CD4-positive, alpha-beta memory T cell (primary cell): ENCODE measurements at regions not wholly inside any gene's neighbourhood (a gene's known extent, or its start where the extent isn't known, plus 50 kb on each side); places are given as distances from the start of the nearest gene placed in this dataset.

ENCODE experiments used
- CTCF ChIA-PET: fragments of 350-600 bp; sonication (Branson Sonifier 250); formaldehyde crosslinking; loops from one replicate; lab custom pipeline; 2021; ENCODE audit warnings: inconsistent platforms; ENCODE audit not compliant: partially characterized antibody; lab: Charles Lee
- POLR2A ChIA-PET: fragments of 350-600 bp; sonication (Branson Sonifier 250); formaldehyde crosslinking; loops from one replicate; lab custom pipeline; 2021; ENCODE audit not compliant: partially characterized antibody; lab: Charles Lee
- DNase-seq, 5 donors: peaks; one replicate each; pipeline versions ENCODE4 v3.0.0 to v3.0.0-alpha.2; 2020 to 2022; ENCODE audit warnings: mixed read lengths in 1 of 5
- H3K27ac ChIP-seq: one replicate; pipeline ENCODE4 v1.7.0; 2013; ENCODE audit warnings: low read depth, low read length
- H3K27me3 ChIP-seq: 2 replicates; pipeline ENCODE4 v1.7.0; 2013; ENCODE audit warnings: mild to moderate bottlenecking, low read length, moderate library complexity; ENCODE audit not compliant: insufficient read depth
- H3K36me3 ChIP-seq: 2 replicates; pipeline ENCODE4 v1.7.0; 2013; ENCODE audit warnings: mild to moderate bottlenecking, low read length, moderate library complexity; ENCODE audit not compliant: insufficient read depth
- H3K4me1 ChIP-seq: 2 replicates; pipeline ENCODE4 v1.7.0; 2013; ENCODE audit warnings: mild to moderate bottlenecking, low read length, moderate library complexity; ENCODE audit not compliant: insufficient read depth
- H3K4me3 ChIP-seq, 2 donors: one replicate each; pipeline ENCODE4 v1.7.0; 2013; ENCODE audit warnings: low read length in 2 of 2, mild to moderate bottlenecking in 1 of 2
- H3K9me3 ChIP-seq, 2 donors: one replicate each; pipeline ENCODE4 v1.7.0; 2013; ENCODE audit warnings: low read length in 2 of 2, control low read depth in 1 of 2; ENCODE audit not compliant: control insufficient read depth in 1 of 2
- H3K27ac Mint-ChIP-seq, 7 donors: one replicate each; pipeline ENCODE4 v1.8.0; 2020 to 2021; ENCODE audit warnings: mixed read lengths in 7 of 7, mild to moderate bottlenecking in 6 of 7, inconsistent platforms in 3 of 7, moderate library complexity in 3 of 7
- H3K27me3 Mint-ChIP-seq, 2 donors: one replicate each; pipeline ENCODE4 v1.8.0; 2020 to 2021; ENCODE audit warnings: mixed read lengths in 2 of 2
- H3K36me3 Mint-ChIP-seq, 2 donors: one replicate each; pipeline ENCODE4 v1.8.0; 2020 to 2021; ENCODE audit warnings: mixed read lengths in 2 of 2, inconsistent platforms in 1 of 2, mild to moderate bottlenecking in 1 of 2
- H3K4me1 Mint-ChIP-seq, 4 donors: one replicate each; pipeline ENCODE4 v1.8.0; 2020 to 2021; ENCODE audit warnings: mixed read lengths in 4 of 4, mild to moderate bottlenecking in 1 of 4
- H3K4me3 Mint-ChIP-seq, 8 donors: one replicate each; pipeline ENCODE4 v1.8.0; 2020 to 2021; ENCODE audit warnings: mixed read lengths in 8 of 8, mild to moderate bottlenecking in 7 of 8, moderate library complexity in 6 of 8, inconsistent platforms in 3 of 8
- H3K9me3 Mint-ChIP-seq, 8 donors: one replicate each; pipeline ENCODE4 v1.8.0; 2020 to 2021; ENCODE audit warnings: mixed read lengths in 8 of 8, mild to moderate bottlenecking in 5 of 8, inconsistent platforms in 3 of 8, moderate library complexity in 1 of 8
- intact Hi-C: fragments of 100-400 bp; cut with micrococcal nuclease; formaldehyde crosslinking; loops from one replicate; pipeline ENCODE4 v1.15.1; 2023

DNA sequence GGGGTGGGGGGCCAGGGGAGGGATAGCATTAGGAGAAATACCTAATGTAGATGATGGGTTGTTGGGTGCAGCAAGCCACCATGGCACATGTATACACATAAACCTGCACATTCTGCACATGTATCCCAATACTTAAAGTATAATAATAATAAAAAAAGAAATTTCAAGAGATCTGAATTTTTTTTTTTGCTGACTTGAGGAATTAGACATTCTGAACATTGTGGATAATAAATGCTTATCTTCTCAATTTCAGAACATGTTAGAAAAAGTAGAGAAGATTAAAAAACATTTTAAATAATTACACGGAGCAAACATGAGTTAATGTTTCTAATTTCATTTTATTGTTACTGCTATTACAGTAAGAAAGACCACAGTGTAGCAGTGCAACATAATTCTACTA lies 230.4 kb downstream of the DTHD1 start:
- Mint-ChIP-seq H3K4me3 (no peak overlapping the region), H3K9me3 (peaks cover 0 to 3% (median under 1%) of the 10 kb centered on the region in 8 donors), H3K4me1 (no peaks in the 10 kb centered on the region), H3K27ac (no peak overlapping the region), H3K36me3 (no peaks in the 10 kb centered on the region), H3K27me3 (peaks cover 0 to 2% of the 10 kb centered on the region in 2 donors)
- POLR2A ChIA-PET = no interaction called here
- DNase-seq = no peak
- no peak overlapping the region for H3K4me3 ChIP-seq
- no peak overlapping the region for H3K27ac ChIP-seq
- H3K9me3 ChIP-seq = no peaks in the 10 kb centered on the region
- intact Hi-C loops = no loop called here
- H3K4me1 ChIP-seq = no peaks in the 10 kb centered on the region
- CTCF ChIA-PET = no interaction called here
- no peaks in the 10 kb centered on the region for H3K27me3 ChIP-seq
- H3K36me3 ChIP-seq = no peaks in the 10 kb centered on the region

DNA sequence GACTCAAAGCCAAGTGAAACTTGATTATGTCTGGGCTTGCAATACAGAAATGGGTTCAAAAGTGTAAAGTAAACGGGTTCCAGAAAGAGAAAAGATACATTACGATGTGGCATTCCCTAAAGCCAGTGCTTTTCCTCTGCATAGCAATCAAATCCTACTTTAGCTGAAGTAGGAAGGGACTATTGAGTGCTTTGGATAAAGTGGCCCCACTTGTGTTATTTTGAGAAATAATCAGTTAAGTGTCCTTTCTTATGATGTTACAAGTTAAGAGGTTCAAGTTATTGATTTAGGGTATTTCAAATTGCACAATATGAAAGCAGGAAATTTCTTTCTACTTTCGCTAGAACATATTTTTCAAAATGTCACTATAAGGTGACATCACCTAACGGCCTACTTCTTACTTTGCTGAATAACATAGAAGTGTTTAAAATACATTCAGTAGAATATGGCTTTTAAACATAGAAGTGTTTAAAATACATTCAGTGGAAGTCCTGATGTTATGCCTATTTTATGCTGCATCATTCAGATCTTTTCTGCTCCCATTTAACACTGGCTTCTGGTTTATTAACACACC lies 235.2 kb downstream of the DTHD1 start:
- H3K27ac ChIP-seq = no peak overlapping the region
- H3K9me3 Mint-ChIP-seq = peaks cover 0 to 5% (median 0%) of the 10 kb centered on the region in 8 donors
- no peak overlapping the region for H3K4me3 ChIP-seq
- no peaks in the 10 kb centered on the region for H3K4me1 ChIP-seq
- H3K36me3 ChIP-seq = no peaks in the 10 kb centered on the region
- DNase-seq = no peak
- no peaks in the 10 kb centered on the region for H3K4me1 Mint-ChIP-seq
- H3K36me3 Mint-ChIP-seq = no peaks in the 10 kb centered on the region
- intact Hi-C loops = no loop called here
- CTCF ChIA-PET = no interaction called here
- H3K4me3 Mint-ChIP-seq = no peak overlapping the region
- POLR2A ChIA-PET = no interaction called here
- no peak overlapping the region for H3K27ac Mint-ChIP-seq
- H3K27me3 ChIP-seq = no peaks in the 10 kb centered on the region
- no peaks in the 10 kb centered on the region for H3K9me3 ChIP-seq
- peaks cover 3 to 4% of the 10 kb centered on the region in 2 donors for H3K27me3 Mint-ChIP-seq

DNA sequence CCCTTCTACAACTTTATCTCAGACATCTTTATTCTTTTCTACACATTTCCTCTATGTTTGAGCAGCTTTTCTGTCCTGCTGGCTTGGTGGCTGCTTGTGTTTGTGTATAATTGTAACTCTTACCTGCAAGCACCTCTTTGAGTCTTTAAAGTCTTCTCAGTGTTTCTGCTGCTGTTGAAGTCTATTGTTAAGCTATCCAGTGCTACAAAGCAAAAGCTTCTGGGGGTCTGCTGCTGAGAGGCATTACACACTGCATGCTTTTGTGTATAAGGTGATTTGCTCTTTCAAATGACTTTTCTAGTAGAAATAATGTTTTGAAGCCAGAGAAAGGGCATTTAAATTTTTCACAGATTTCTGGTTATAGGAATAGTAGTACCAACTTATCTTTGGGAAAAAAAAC lies 241.8 kb downstream of the DTHD1 start:
- Mint-ChIP-seq H3K4me1 (no peaks in the 10 kb centered on the region), H3K4me3 (no peak overlapping the region), H3K36me3 (no peaks in the 10 kb centered on the region), H3K27me3 (peaks cover 0 to 4% of the 10 kb centered on the region in 2 donors), H3K27ac (no peak overlapping the region), H3K9me3 (peaks cover 0 to 20% (median 13%) of the 10 kb centered on the region in 8 donors)
- H3K9me3 ChIP-seq = peaks cover 0 to 8% of the 10 kb centered on the region in 2 donors
- H3K36me3 ChIP-seq = no peaks in the 10 kb centered on the region
- DNase-seq = no peak
- no peaks in the 10 kb centered on the region for H3K27me3 ChIP-seq
- H3K4me3 ChIP-seq = no peak overlapping the region
- intact Hi-C loops = no loop called here
- CTCF ChIA-PET = no interaction called here
- H3K4me1 ChIP-seq = no peaks in the 10 kb centered on the region
- POLR2A ChIA-PET = no interaction called here
- no peak overlapping the region for H3K27ac ChIP-seq

DNA sequence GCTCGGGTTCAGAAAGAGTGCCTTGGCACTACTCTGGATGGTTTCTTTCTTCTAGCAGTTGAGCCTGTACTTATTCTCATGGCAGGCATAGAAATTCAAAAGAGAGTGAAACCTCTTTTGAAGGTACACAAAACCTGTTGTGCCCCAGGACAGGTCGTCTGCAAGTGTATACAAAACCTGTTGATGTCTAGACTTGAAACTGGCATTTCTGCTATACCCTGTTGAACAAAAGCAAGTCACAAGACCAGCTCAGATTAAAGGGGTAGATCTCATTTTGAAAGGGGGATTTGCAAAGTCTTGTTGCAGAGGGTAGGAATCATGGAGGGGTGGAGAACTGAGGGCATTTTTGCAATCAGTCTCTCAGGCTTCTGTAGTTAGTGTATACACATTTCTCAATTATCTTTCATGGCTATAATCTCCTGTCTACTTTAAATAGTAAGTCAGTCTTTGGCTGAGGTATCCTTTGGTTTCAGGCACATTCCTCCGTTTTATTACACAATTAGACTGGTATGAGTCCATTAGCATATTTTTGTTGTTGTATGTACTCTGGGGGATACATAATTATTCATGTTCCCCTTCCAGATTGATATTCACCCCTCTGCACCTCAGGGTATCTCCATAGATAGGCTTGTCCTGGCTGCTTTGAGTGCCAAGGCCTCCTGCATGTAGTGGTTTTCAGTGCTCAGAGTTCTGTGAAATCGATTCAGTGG lies 251.4 kb downstream of the DTHD1 start:
- ChIA-PET POLR2A (no interaction called here), CTCF (no interaction called here)
- Mint-ChIP-seq H3K9me3 (peaks cover 0 to 17% (median 13%) of the 10 kb centered on the region in 8 donors), H3K4me1 (no peaks in the 10 kb centered on the region), H3K4me3 (no peak overlapping the region), H3K36me3 (no peaks in the 10 kb centered on the region), H3K27ac (no peak overlapping the region), H3K27me3 (peaks cover 0 to 2% of the 10 kb centered on the region in 2 donors)
- no peaks in the 10 kb centered on the region for H3K27me3 ChIP-seq
- intact Hi-C loops = no loop called here
- H3K27ac ChIP-seq = no peak overlapping the region
- no peak for DNase-seq
- no peak overlapping the region for H3K4me3 ChIP-seq
- peaks cover 0 to 5% of the 10 kb centered on the region in 2 donors for H3K9me3 ChIP-seq
- H3K4me1 ChIP-seq = no peaks in the 10 kb centered on the region
- no peaks in the 10 kb centered on the region for H3K36me3 ChIP-seq

DNA sequence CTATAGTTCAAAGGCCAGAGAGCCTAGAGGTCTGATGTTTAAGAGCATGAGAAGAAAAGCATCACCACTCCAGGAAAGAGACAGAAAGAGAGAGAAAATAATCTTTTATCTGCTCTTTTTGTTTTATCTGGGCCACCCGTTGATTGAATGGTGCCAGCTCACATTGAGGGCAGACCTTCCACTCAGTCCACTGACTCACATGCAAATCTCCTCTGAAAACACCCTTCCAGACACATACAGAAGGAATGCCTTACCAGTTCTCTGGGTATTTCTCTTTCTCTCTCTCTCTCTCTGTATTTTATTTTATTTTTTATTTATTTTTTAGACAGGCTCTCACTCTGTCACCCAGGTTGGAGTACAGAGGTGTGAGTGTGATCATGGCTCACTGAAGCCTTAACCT lies 252.5 kb downstream of the DTHD1 start:
- H3K27ac ChIP-seq = no peak overlapping the region
- no peak overlapping the region for H3K27ac Mint-ChIP-seq
- no peaks in the 10 kb centered on the region for H3K4me1 ChIP-seq
- H3K27me3 Mint-ChIP-seq = peaks cover 0 to 4% of the 10 kb centered on the region in 2 donors
- ChIA-PET CTCF (no interaction called here), POLR2A (no interaction called here)
- H3K36me3 ChIP-seq = no peaks in the 10 kb centered on the region
- no peaks in the 10 kb centered on the region for H3K36me3 Mint-ChIP-seq
- H3K4me3 ChIP-seq = no peak overlapping the region
- intact Hi-C loops = no loop called here
- no peak overlapping the region for H3K4me3 Mint-ChIP-seq
- no peaks in the 10 kb centered on the region for H3K4me1 Mint-ChIP-seq
- no peak for DNase-seq
- H3K9me3 ChIP-seq = no peaks in the 10 kb centered on the region
- peaks cover 0 to 6% (median 3%) of the 10 kb centered on the region in 8 donors for H3K9me3 Mint-ChIP-seq
- no peaks in the 10 kb centered on the region for H3K27me3 ChIP-seq

DNA sequence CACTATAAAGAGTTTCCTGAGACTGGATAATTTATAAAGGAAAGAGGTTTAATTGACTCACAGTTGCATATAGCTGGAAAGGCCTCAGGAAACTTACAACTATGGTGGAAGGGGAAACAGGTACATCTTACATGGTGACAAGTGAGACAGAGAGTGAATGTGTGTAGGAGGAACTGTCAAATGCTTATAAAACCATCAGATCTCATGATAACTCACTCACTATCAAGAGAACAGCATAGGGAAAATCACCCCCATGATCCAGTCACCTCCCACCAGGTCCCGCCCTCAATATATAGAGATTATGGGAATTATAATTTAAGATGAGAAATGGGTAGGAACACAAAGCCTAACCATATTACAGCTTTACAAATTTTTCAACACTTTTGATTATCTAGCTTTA lies 266.0 kb downstream of the DTHD1 start:
- CTCF ChIA-PET = no interaction called here
- no peaks in the 10 kb centered on the region for H3K36me3 Mint-ChIP-seq

DNA sequence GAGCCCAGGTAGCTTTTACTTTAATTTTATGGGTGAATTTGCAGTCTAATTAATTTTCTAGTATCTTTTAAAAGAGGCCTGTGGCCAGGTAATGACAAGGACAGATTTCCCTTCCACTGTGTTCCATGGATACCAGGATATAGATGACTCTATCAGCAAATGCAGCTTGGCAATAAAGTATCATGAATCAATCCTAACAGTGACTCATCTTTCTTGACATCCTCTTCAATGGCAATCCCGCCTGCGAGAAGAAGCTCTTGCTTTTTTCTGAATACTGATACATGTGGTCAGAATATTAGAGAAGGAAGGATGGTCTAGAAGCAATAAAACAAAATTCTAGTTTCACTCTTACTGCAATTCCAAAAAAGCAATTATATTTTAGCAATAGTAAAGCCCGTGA lies 267.8 kb downstream of the DTHD1 start:
- Histone ChIP-seq H3K27ac (no peak overlapping the region), H3K4me3 (no peak overlapping the region), H3K4me1 (no peaks in the 10 kb centered on the region), H3K27me3 (no peaks in the 10 kb centered on the region), H3K36me3 (no peaks in the 10 kb centered on the region), H3K9me3 (no peaks in the 10 kb centered on the region)
- H3K36me3 Mint-ChIP-seq = no peaks in the 10 kb centered on the region
- CTCF ChIA-PET = no interaction called here
- H3K4me3 Mint-ChIP-seq = no peak overlapping the region
- POLR2A ChIA-PET = no interaction called here
- H3K9me3 Mint-ChIP-seq = no peaks in the 10 kb centered on the region
- H3K27me3 Mint-ChIP-seq = no peaks in the 10 kb centered on the region
- peaks cover 0 to 6% (median 4%) of the 10 kb centered on the region in 4 donors for H3K4me1 Mint-ChIP-seq
- no peak for DNase-seq
- intact Hi-C loops = no loop called here
- H3K27ac Mint-ChIP-seq = no peak overlapping the region

More for the DNA sequence above, 266.0 kb downstream of the DTHD1 start:
- Histone ChIP-seq H3K4me3 (no peak overlapping the region), H3K27me3 (no peaks in the 10 kb centered on the region), H3K36me3 (no peaks in the 10 kb centered on the region), H3K27ac (no peak overlapping the region), H3K9me3 (no peaks in the 10 kb centered on the region), H3K4me1 (no peaks in the 10 kb centered on the region)
- intact Hi-C loops = no loop called here
- Mint-ChIP-seq H3K27me3 (no peaks in the 10 kb centered on the region), H3K27ac (no peak overlapping the region), H3K4me3 (no peak overlapping the region), H3K4me1 (peaks cover 0 to 6% (median 4%) of the 10 kb centered on the region in 4 donors), H3K9me3 (no peaks in the 10 kb centered on the region)
- no peak for DNase-seq
- POLR2A ChIA-PET = no interaction called here
